HepG2 (cell line): ENCODE measurements at regions not wholly inside any gene's neighbourhood (a gene's known extent, or its start where the extent isn't known, plus 50 kb on each side); places are given as distances from the start of the nearest gene placed in this dataset.

Experiments
- ATAC-seq: fragments of 200-7000 bp; cut with Tn5 transposase; 3 replicates; pipeline ENCODE4 v1.9.1; 2020; ENCODE audit warnings: mild to moderate bottlenecking, moderate library complexity
- BruUV-seq: library from RNA; stranded (reverse); fragments of 400-500 nt; replicated peaks from 2 replicates; lab custom pipeline; 2021; lab: Mats Ljungman, UMichigan
- CTCF ChIA-PET: fragments of 300-600 bp; formaldehyde crosslinking; extraction: SDS; loops from one replicate; lab custom pipeline; 2021; ENCODE audit warnings: low total read pairs, inconsistent platforms, low intra/inter-chr PET ratio; lab: Yijun Ruan, JAX
- POLR2A ChIA-PET: fragments of 350-600 bp; sonication (Branson Sonifier 250); formaldehyde crosslinking; loops from one replicate; lab custom pipeline; 2020; ENCODE audit warnings: antibody characterized with exemption, inconsistent platforms; lab: Yijun Ruan, JAX
- DNase-seq: peaks from one replicate; pipeline ENCODE4 v3.0.0-alpha.2; 2015; ENCODE audit warnings: low spot score
- FAIRE-seq: peaks from 3 replicates; lab custom pipeline; 2011; peaks lifted over from hg19 to GRCh38; lab: Jason Lieb, UNC
- H2AFZ ChIP-seq: one replicate; pipeline ENCODE4 v1.6.1; 2011; ENCODE audit warnings: low read length, inconsistent platforms
- H3K27ac ChIP-seq: fragments of 300-600 bp; 3 replicates; pipeline ENCODE4 v1.8.0; 2011; ENCODE audit warnings: mixed run types, mild to moderate bottlenecking, mixed read lengths, low read length, inconsistent platforms; ENCODE audit not compliant: insufficient read depth; ENCODE audit errors: extremely low read length
- H3K27me3 ChIP-seq, 2 experiments: fragments of 200-600 bp in 1 of 2; 2 replicates in 1 of 2; 3 replicates in 1 of 2; pipeline versions ENCODE4 v1.6.0 to v1.8.0; 2011; ENCODE audit warnings: low read length in 2 of 2, mild to moderate bottlenecking in 2 of 2, moderate library complexity in 2 of 2, inconsistent platforms in 1 of 2; ENCODE audit not compliant: insufficient read depth in 2 of 2, control insufficient read depth in 1 of 2
- H3K36me3 ChIP-seq, 2 experiments: fragments of 200-600 bp in 1 of 2; replicated peaks in 1 of 2; 2 replicates in 1 of 2; 3 replicates in 1 of 2; pipeline versions ENCODE4 v1.5.1 to v1.8.0; 2011; ENCODE audit warnings: low read length in 2 of 2, inconsistent platforms in 1 of 2; ENCODE audit not compliant: insufficient read depth in 2 of 2, control insufficient read depth in 1 of 2
- H3K4me1 ChIP-seq: 2 replicates; pipeline ENCODE4 v1.5.1; 2012; ENCODE audit warnings: low read length, inconsistent platforms; ENCODE audit not compliant: insufficient read depth
- H3K4me2 ChIP-seq: 2 replicates; pipeline ENCODE4 v1.6.0; 2011; ENCODE audit warnings: low read depth, low read length, inconsistent platforms
- H3K4me3 ChIP-seq, 3 experiments: fragments of 200-600 bp in 1 of 3; sonication (generic), shearing (Covaris generic) in 1 of 3; replicated peaks in 1 of 3; 2 replicates each; pipeline ENCODE4 v1.5.1; 2011 to 2016; ENCODE audit warnings: low read length in 3 of 3, inconsistent platforms in 2 of 3, low read depth in 2 of 3, mild to moderate bottlenecking in 2 of 3, control low read depth in 1 of 3, mixed read lengths in 1 of 3; ENCODE audit not compliant: insufficient read depth in 1 of 3
- H3K79me2 ChIP-seq: one replicate; pipeline ENCODE4 v1.6.1; 2011; ENCODE audit warnings: low read length, inconsistent platforms; ENCODE audit not compliant: insufficient read depth
- H3K9ac ChIP-seq: 2 replicates; pipeline ENCODE4 v1.6.0; 2011; ENCODE audit warnings: mild to moderate bottlenecking, low read depth, low read length, inconsistent platforms; ENCODE audit not compliant: insufficient read depth
- H3K9me3 ChIP-seq: 2 replicates; pipeline ENCODE4 v1.5.1; 2012; ENCODE audit warnings: mild to moderate bottlenecking, low read length
- H4K20me1 ChIP-seq: 2 replicates; pipeline ENCODE4 v1.6.0; 2011; ENCODE audit warnings: inconsistent platforms, mild to moderate bottlenecking, low read length, moderate library complexity; ENCODE audit not compliant: insufficient read depth
- ATF1 ChIP-seq: IDR thresholded peaks from 2 replicates; pipeline ENCODE4 v1.6.1; 2016; ENCODE audit warnings: mild to moderate bottlenecking, control low read depth
- CBFB ChIP-seq: sonication (generic); formaldehyde crosslinking; IDR thresholded peaks from 2 replicates; pipeline ENCODE4 v1.4.0; 2020; ENCODE audit warnings: missing genetic modification reagents
- HOXA3 ChIP-seq: sonication (generic); formaldehyde crosslinking; IDR thresholded peaks from 2 replicates; pipeline ENCODE4 v1.5.0; 2020; ENCODE audit warnings: missing genetic modification reagents
- MEF2D ChIP-seq: sonication (generic); formaldehyde crosslinking; IDR thresholded peaks from 2 replicates; pipeline ENCODE4 v1.5.1; 2020; ENCODE audit warnings: mild to moderate bottlenecking, missing genetic modification reagents
- PREB ChIP-seq: sonication (generic); formaldehyde crosslinking; IDR thresholded peaks from 2 replicates; pipeline ENCODE4 v1.4.0; 2020; ENCODE audit warnings: missing genetic modification reagents
- SMC3 ChIP-seq: IDR thresholded peaks from 2 replicates; pipeline ENCODE4 v1.6.1; 2011; ENCODE audit warnings: low read length, improper control_type of control experiment
- SNAPC2 ChIP-seq: sonication (generic); formaldehyde crosslinking; IDR thresholded peaks from 2 replicates; pipeline ENCODE4 v1.8.1; 2022; ENCODE audit warnings: mild to moderate bottlenecking, missing genetic modification reagents
- SNAPC4 ChIP-seq: sonication (generic); formaldehyde crosslinking; IDR thresholded peaks from 2 replicates; pipeline ENCODE4 v1.4.0; 2020; ENCODE audit warnings: mild to moderate bottlenecking, missing genetic modification reagents
- TGIF2 ChIP-seq: IDR thresholded peaks from 2 replicates; pipeline ENCODE4 v1.6.1; 2016; ENCODE audit warnings: control low read depth, missing compliant biosample characterization
- THAP7 ChIP-seq: sonication (generic); formaldehyde crosslinking; IDR thresholded peaks from 2 replicates; pipeline ENCODE4 v1.8.1; 2023; ENCODE audit warnings: mild to moderate bottlenecking, missing genetic modification reagents
- XBP1 ChIP-seq: sonication (generic); formaldehyde crosslinking; IDR thresholded peaks from 2 replicates; pipeline ENCODE4 v1.5.0; 2020; ENCODE audit warnings: missing genetic modification reagents
- YEATS4 ChIP-seq: sonication (generic); formaldehyde crosslinking; IDR thresholded peaks from 2 replicates; pipeline ENCODE4 v1.4.0; 2020; ENCODE audit warnings: missing genetic modification reagents, borderline replicate concordance
- ZBTB25 ChIP-seq: IDR thresholded peaks from 2 replicates; pipeline ENCODE4 v1.6.1; 2018; ENCODE audit warnings: missing genetic modification reagents
- ZNF230 ChIP-seq: sonication (generic); formaldehyde crosslinking; IDR thresholded peaks from 2 replicates; pipeline ENCODE4 v1.4.0; 2020; ENCODE audit warnings: mild to moderate bottlenecking, missing genetic modification reagents
- ZNF543 ChIP-seq: sonication (generic); formaldehyde crosslinking; IDR thresholded peaks from 2 replicates; pipeline ENCODE4 v1.4.0; 2020; ENCODE audit warnings: mild to moderate bottlenecking, missing genetic modification reagents
- ZNF598 ChIP-seq: sonication (generic); formaldehyde crosslinking; IDR thresholded peaks from 2 replicates; pipeline ENCODE4 v1.5.1; 2020; ENCODE audit warnings: mild to moderate bottlenecking, missing genetic modification reagents, borderline replicate concordance
- ZNF709 ChIP-seq: sonication (generic); formaldehyde crosslinking; IDR thresholded peaks from 2 replicates; pipeline ENCODE4 v1.5.0; 2020; ENCODE audit warnings: mild to moderate bottlenecking, missing genetic modification reagents
- ZNF777 ChIP-seq: sonication (generic); formaldehyde crosslinking; IDR thresholded peaks from 2 replicates; pipeline ENCODE4 v1.4.0; 2020; ENCODE audit warnings: missing genetic modification reagents
- WGBS: methylation state at CpG from one replicate; pipeline ENCODE4 v1.1.6; 2017; ENCODE audit warnings: low lambda C conversion rate; 5-methylcytosine and 5-hydroxymethylcytosine counted together
- in situ Hi-C: cut with HindIII; loops from 2 replicates; pipeline ENCODE4 v1.10.0; 2017; ENCODE audit warnings: low pct_unique_long_range_greater_than_20kb; ENCODE audit not compliant: extremely low pct_ligation_motif_present
- intact Hi-C: fragments of 100-400 bp; cut with micrococcal nuclease; formaldehyde crosslinking; loops from one replicate; pipeline ENCODE4 v1.10.0; 2022; ENCODE audit not compliant: unreplicated experiment

- in situ Hi-C loops (no loop called here), intact Hi-C loops (no loop called here)
- ChIA-PET POLR2A (no interaction called here), CTCF (no interaction called here)
- BruUV-seq = no TSS peak
- Histone ChIP-seq H2AFZ (peak overlapping the region; percentile 27), H3K9ac (no peak overlapping the region), H3K4me3 (no peak overlapping the region), H3K9me3 (no peaks in the 10 kb centered on the region), H3K4me1 (peaks cover 14% of the 10 kb centered on the region), H4K20me1 (no peaks in the 10 kb centered on the region), H3K4me2 (no peak overlapping the region), H3K27ac (no peak overlapping the region), H3K27me3 (no peaks in the 10 kb centered on the region; a peak in 1 of 5 replicates), H3K79me2 (no peaks in the 10 kb centered on the region), H3K36me3 (no peaks in the 10 kb centered on the region)
- DNase-seq (no peak), ATAC-seq (no peak), FAIRE-seq (no peak)
- 71% methylated on average over 2 of the region's 2 CpGs for WGBS
- TF ChIP-seq THAP7 (no peak), MEF2D (no peak), SMC3 (no peak), XBP1 (CRISPR knock-in tag) (no peak), PREB (CRISPR knock-in tag) (no peak), HOXA3 (no peak), ZBTB25 (CRISPR knock-in tag) (no peak), ATF1 (CRISPR knock-in tag) (no peak), ZNF543 (CRISPR knock-in tag) (no peak), SNAPC4 (CRISPR knock-in tag) (no peak), TGIF2 (no peak), ZNF598 (CRISPR knock-in tag) (no peak), ZNF709 (CRISPR knock-in tag) (no peak), ZNF777 (CRISPR knock-in tag) (no peak), YEATS4 (CRISPR knock-in tag) (no peak), CBFB (CRISPR knock-in tag) (no peak), ZNF230 (CRISPR knock-in tag) (no peak), SNAPC2 (CRISPR knock-in tag) (no peak)
These were observed 79.8 kb upstream of the MELK start for GRCh38 chr9:36492865-36493264.
